Common myeloid progenitor, CD34-positive (primary cell): ENCODE measurements at regions not wholly inside any gene's neighbourhood (a gene's known extent, or its start where the extent isn't known, plus 50 kb on each side); places are given as distances from the start of the nearest gene placed in this dataset.

Source experiments
- CTCF ChIA-PET: fragments of 350-600 bp; sonication (Branson Sonifier 250); formaldehyde crosslinking; loops from one replicate; lab custom pipeline; 2021; ENCODE audit warnings: antibody characterized with exemption; lab: Charles Lee
- POLR2A ChIA-PET: fragments of 350-600 bp; sonication (Branson Sonifier 250); formaldehyde crosslinking; loops from one replicate; lab custom pipeline; 2021; ENCODE audit warnings: antibody characterized with exemption; lab: Charles Lee
- DNase-seq, 3 donors: peaks; one replicate each; pipeline versions ENCODE4 v3.0.0 to v3.0.0-alpha.2; 2013
- H3K27ac ChIP-seq, 2 experiments: 1 replicate in 1 of 2; 2 replicates in 1 of 2; pipeline ENCODE4 v1.7.0; 2013; ENCODE audit warnings: inconsistent platforms in 2 of 2, low read length in 2 of 2, mild to moderate bottlenecking in 2 of 2, low read depth in 1 of 2, moderate library complexity in 1 of 2; ENCODE audit not compliant: severe bottlenecking in 2 of 2, insufficient read depth in 1 of 2, poor library complexity in 1 of 2
- H3K27me3 ChIP-seq, 5 experiments: replicated peaks in 2 of 5; 1 replicate in 3 of 5; 2 replicates in 2 of 5; pipeline versions ENCODE4 v1.6.1 to v1.7.0; 2013; ENCODE audit warnings: low read length in 4 of 5, mild to moderate bottlenecking in 2 of 5, moderate library complexity in 2 of 5, inconsistent platforms in 1 of 5; ENCODE audit not compliant: insufficient read depth in 5 of 5, control insufficient read depth in 4 of 5
- H3K36me3 ChIP-seq, 4 experiments: 1 replicate in 2 of 4; 2 replicates in 2 of 4; pipeline versions ENCODE4 v1.6.1 to v1.7.0; 2013; ENCODE audit warnings: low read length in 3 of 4, control low read depth in 1 of 4, mild to moderate bottlenecking in 1 of 4; ENCODE audit not compliant: control insufficient read depth in 4 of 4, insufficient read depth in 4 of 4
- H3K4me1 ChIP-seq, 4 experiments: 1 replicate in 3 of 4; 2 replicates in 1 of 4; pipeline versions ENCODE4 v1.6.1 to v1.7.1; 2013; ENCODE audit warnings: low read length in 3 of 4, mild to moderate bottlenecking in 3 of 4, control low read depth in 1 of 4, inconsistent platforms in 1 of 4, moderate library complexity in 1 of 4; ENCODE audit not compliant: control insufficient read depth in 4 of 4, insufficient read depth in 4 of 4; ENCODE audit errors: control extremely low read depth in 1 of 4
- H3K4me3 ChIP-seq, 7 experiments: 1 replicate in 4 of 7; 2 replicates in 3 of 7; pipeline versions ENCODE4 v1.5.1 to v1.7.0; 2013; ENCODE audit warnings: mild to moderate bottlenecking in 7 of 7, low read length in 6 of 7, moderate library complexity in 6 of 7, inconsistent platforms in 2 of 7, low read depth in 2 of 7, control low read depth in 1 of 7; ENCODE audit not compliant: insufficient read depth in 4 of 7, control insufficient read depth in 1 of 7; ENCODE audit errors: extremely low read depth in 1 of 7
- H3K9me3 ChIP-seq, 5 experiments: 1 replicate in 4 of 5; 2 replicates in 1 of 5; pipeline versions ENCODE4 v1.6.1 to v1.7.1; 2013; ENCODE audit warnings: low read length in 4 of 5, mild to moderate bottlenecking in 2 of 5, inconsistent platforms in 1 of 5, low read depth in 1 of 5, moderate library complexity in 1 of 5; ENCODE audit not compliant: control insufficient read depth in 4 of 5, insufficient read depth in 2 of 5; ENCODE audit errors: control extremely low read depth in 1 of 5
- whole genome bisulfite sequencing: methylation state at CpG from one replicate; pipeline ENCODE4 v1.1.5; 2013; ENCODE audit not compliant: insufficient coverage; 5-methylcytosine and 5-hydroxymethylcytosine counted together

DNA sequence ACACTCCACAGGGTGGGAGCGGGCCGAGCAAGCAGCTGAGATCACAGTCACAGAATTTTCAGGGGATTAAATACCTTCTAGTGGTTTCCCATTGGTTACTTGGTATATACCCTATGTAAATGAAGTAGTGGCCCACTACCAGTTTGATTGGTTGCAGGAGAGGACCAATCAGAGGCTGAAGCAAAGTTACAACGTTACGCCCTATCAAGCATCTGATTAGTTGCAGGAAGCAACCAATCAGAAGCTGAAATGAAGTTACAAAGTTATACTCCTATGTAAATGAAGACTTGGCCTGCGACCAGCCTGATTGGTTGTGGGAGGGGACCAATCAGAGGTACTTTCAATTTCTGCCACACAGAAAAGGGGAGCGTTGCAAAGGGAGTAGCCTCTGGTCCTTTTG is 474.0 kb downstream of the COG6 start:
- 96% methylated on average over 4 of the region's 6 CpGs for WGBS
- H3K36me3 ChIP-seq = no peaks in the 10 kb centered on the region
- peaks cover 0 to 2% (median 0%) of the 10 kb centered on the region in 5 experiments for H3K9me3 ChIP-seq
- H3K4me3 ChIP-seq = no peak overlapping the region
- H3K27me3 ChIP-seq = no peaks in the 10 kb centered on the region
- ChIA-PET POLR2A (interaction anchor here (0.6 kb wide), 1 partner anchor 1780 kb away, joined by 3 read pairs; the partner anchor contains the start of gene UFM1), CTCF (no interaction called here)
- no peaks in the 10 kb centered on the region for H3K4me1 ChIP-seq
- DNase-seq = no peak
- no peak overlapping the region for H3K27ac ChIP-seq

DNA sequence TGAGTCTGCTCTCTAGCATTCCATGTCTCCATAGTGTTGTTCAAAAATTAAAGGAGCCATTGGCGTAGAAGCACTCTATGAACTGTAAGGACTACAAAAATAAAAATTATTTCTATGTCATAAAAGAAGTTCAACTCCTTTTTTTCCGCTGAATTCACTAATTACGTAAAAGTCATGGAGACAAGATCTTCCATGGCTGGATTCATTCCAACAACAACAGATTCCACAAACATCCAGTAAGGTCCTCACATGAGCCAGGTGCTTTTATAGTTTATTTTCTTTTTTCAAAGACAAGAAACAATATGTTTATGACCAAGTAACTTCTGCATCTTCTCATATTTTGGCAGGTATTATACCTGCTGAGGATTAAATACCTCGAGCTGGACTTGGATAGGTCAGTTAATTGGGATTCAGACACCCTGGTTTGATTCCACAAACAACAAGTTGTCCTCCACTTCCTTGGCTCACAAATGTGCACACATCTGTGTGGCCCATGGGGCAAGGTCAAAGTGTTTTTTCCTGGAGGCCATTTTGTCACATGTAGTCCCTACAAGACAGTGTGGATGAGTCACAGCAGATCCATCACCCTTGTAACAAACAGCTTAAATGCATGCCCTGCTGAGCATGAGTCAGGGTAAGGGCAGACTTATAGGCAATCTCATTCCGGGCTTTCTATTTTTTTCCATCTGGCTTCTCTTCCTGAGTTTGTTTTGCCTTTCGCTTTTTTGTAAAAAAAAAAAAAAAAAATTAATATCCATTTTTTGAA is 475.6 kb downstream of the COG6 start:
- no peaks in the 10 kb centered on the region for H3K36me3 ChIP-seq
- no peak for DNase-seq
- WGBS = 98% methylated on average over 4 of the region's 6 CpGs
- H3K27me3 ChIP-seq = no peaks in the 10 kb centered on the region
- POLR2A ChIA-PET = no interaction called here
- H3K4me1 ChIP-seq = no peaks in the 10 kb centered on the region
- CTCF ChIA-PET = interaction anchor here (0.8 kb wide), 1 partner anchor 115 kb away, joined by 3 read pairs; no protein-coding TSS in a partner anchor
- no peak overlapping the region for H3K4me3 ChIP-seq
- H3K27ac ChIP-seq = no peak overlapping the region
- peaks cover 0 to 2% (median 0%) of the 10 kb centered on the region in 5 experiments for H3K9me3 ChIP-seq

DNA sequence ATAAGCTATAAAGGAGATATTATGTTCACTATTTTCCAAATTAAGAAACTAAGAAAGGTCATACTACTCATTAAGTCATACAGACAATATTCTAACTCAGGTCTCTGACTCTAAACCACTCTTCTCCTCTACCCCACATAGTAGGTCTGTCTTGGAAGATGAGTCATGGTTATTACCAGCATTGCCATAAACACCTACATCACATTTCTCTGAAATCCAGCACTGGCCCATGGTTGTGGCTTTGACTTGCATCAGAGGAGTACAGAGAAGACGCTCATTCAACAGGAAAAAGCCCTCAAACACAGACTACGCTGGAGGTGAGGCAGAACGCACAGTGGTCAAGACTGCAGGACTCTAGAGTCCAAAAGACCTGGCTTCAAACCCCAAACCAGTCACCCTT is 476.8 kb downstream of the COG6 start:
- WGBS = 100% methylated on average over 1 of the region's 3 CpGs

DNA sequence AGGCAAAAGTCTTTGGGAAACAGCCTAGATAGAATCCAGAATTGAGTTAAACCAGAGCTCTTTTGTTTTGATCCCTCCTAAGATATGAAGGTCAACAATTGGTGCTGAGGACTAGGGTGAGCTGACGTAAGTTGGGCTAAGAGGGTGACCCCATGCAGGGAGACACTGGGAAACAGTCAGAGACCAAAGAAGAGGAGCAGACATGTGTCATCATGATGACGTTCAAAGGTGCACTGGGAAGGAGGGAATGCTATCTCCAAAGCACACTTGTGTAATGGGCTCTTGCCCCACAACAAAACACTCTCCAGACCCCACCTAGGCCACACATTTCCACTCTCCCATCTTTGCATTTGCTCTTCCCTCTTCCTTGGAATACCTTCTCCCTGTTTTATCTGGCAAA is 481.4 kb downstream of the COG6 start:
- CTCF ChIA-PET = no interaction called here
- Histone ChIP-seq H3K4me1 (peaks cover 0 to 16% (median 7%) of the 10 kb centered on the region in 4 experiments), H3K36me3 (no peaks in the 10 kb centered on the region), H3K27ac (no peak overlapping the region), H3K9me3 (no peaks in the 10 kb centered on the region), H3K27me3 (no peaks in the 10 kb centered on the region), H3K4me3 (no peak overlapping the region)
- DNase-seq = no peak
- 100% methylated on average over 2 of the region's 2 CpGs for WGBS
- POLR2A ChIA-PET = no interaction called here

More for the DNA sequence above, 476.8 kb downstream of the COG6 start:
- Histone ChIP-seq H3K4me1 (peaks cover 0 to 3% (median under 1%) of the 10 kb centered on the region in 4 experiments), H3K27ac (no peak overlapping the region), H3K9me3 (peaks cover 0 to 2% (median 0%) of the 10 kb centered on the region in 5 experiments), H3K27me3 (no peaks in the 10 kb centered on the region), H3K36me3 (no peaks in the 10 kb centered on the region), H3K4me3 (no peak overlapping the region)
- ChIA-PET POLR2A (no interaction called here), CTCF (no interaction called here)
- no peak for DNase-seq

DNA sequence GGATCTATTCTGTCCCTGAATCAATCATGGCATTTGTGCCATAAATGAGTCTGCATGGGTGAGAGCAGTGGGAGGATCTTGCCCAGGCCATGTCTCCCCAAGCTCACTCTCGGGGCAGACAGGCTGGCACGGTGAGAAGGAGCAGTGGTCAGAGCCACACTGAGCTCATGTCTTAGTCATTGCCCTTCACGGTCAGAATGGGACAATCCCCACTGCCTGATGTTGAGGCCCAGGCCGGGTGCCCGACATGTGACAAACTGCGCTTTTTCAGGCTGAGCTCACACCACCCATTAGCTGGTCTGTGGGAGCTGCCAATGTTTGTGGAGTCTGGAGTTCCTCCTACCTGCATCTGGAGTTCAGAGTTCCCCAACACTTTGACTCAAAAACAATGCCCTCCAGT is 481.9 kb downstream of the COG6 start:
- peaks cover 0 to 16% (median 7%) of the 10 kb centered on the region in 4 experiments for H3K4me1 ChIP-seq
- H3K9me3 ChIP-seq = no peaks in the 10 kb centered on the region
- ChIA-PET POLR2A (no interaction called here), CTCF (no interaction called here)
- H3K27me3 ChIP-seq = no peaks in the 10 kb centered on the region
- no peak overlapping the region for H3K4me3 ChIP-seq
- 93% methylated on average over 6 of the region's 6 CpGs for WGBS
- DNase-seq = no peak
- H3K27ac ChIP-seq = no peak overlapping the region
- H3K36me3 ChIP-seq = no peaks in the 10 kb centered on the region

DNA sequence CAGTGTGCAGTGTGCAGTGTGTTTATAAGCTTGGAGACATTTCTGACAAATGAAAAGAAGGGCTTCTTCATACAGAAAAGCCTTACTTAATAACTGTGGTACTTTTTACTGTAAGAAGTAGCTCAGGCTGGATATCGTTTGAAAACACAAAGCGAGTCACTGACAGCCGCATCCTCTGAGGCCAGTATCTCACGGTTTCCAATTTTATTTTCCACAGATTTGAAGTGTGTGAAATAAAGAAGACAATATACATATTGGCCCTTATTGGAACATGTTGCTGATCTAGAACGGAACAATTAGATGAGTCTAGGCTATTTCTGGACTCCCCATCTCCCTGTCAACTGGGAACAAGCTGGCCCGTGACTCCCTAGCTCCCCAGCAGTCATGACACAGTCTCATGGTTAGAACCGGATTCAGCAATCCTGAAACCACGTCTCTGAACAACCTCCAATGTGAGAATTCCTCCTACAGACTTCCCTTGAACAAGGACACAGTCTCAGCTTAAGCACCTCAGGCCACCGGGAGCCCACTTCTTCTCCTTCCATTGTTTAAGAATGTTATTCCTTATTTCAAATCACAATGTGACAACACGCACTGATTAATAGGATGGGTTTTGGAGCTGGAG is 484.5 kb downstream of the COG6 start:
- H3K27me3 ChIP-seq = no peaks in the 10 kb centered on the region
- H3K36me3 ChIP-seq = no peaks in the 10 kb centered on the region
- CTCF ChIA-PET = interaction anchor here (1.3 kb wide), 1 partner anchor 10 kb away, joined by 3 read pairs; no protein-coding TSS in a partner anchor
- H3K9me3 ChIP-seq = no peaks in the 10 kb centered on the region
- no peak for DNase-seq
- 84% methylated on average over 8 of the region's 10 CpGs for WGBS
- POLR2A ChIA-PET = interaction anchor here (0.6 kb wide), 1 partner anchor 226 kb away, joined by 5 read pairs; no protein-coding TSS in a partner anchor
- H3K27ac ChIP-seq = no peak overlapping the region
- peaks cover 0 to 16% (median 7%) of the 10 kb centered on the region in 4 experiments for H3K4me1 ChIP-seq
- no peak overlapping the region for H3K4me3 ChIP-seq
